PFSK-1 (cell line): ENCODE measurements at regions not wholly inside any gene's neighbourhood (a gene's known extent, or its start where the extent isn't known, plus 50 kb on each side); places are given as distances from the start of the nearest gene placed in this dataset.

Experiments
- FOXP2 ChIP-seq: optimal IDR thresholded peaks from 2 replicates; pipeline ENCODE3; 2011; ENCODE audit warnings: borderline replicate concordance, control low read depth, inconsistent platforms; ENCODE audit not compliant: insufficient read depth; ENCODE audit errors: extremely low read length, extremely low read depth
- POLR2AphosphoS5 ChIP-seq: IDR thresholded peaks from 2 replicates; pipeline ENCODE4 v1.6.1; 2012; ENCODE audit warnings: low read depth, mild to moderate bottlenecking, control low read depth, low read length, moderate library complexity
- REST ChIP-seq, 2 experiments: IDR thresholded peaks; 2 replicates each; pipeline versions ENCODE4 v1.6.1 to v1.8.0; 2011 to 2012; ENCODE audit warnings: low read depth in 2 of 2, low read length in 2 of 2, control low read depth in 1 of 2, inconsistent platforms in 1 of 2, mild to moderate bottlenecking in 1 of 2, moderate library complexity in 1 of 2; ENCODE audit not compliant: insufficient read depth in 1 of 2
- SIN3A ChIP-seq: IDR thresholded peaks from 2 replicates; pipeline ENCODE4 v1.6.1; 2012; ENCODE audit warnings: mild to moderate bottlenecking, low read length, moderate library complexity, borderline replicate concordance; ENCODE audit not compliant: insufficient read depth
- TAF1 ChIP-seq: IDR thresholded peaks from 2 replicates; pipeline ENCODE4 v1.6.1; 2012; ENCODE audit warnings: low read length, control low read depth, borderline replicate concordance; ENCODE audit not compliant: insufficient read depth

GRCh38 chr10:64601298-64601697 is 1080.1 kb downstream of the REEP3 start:
- TF ChIP-seq REST (IDR thresholded peaks at IDR 0.05; ENCODE audit: insufficient read depth in 1 of 2, low read depth in 2 of 2, low read length in 2 of 2) (no peak), TAF1 (no peak), SIN3A (no peak), POLR2AphosphoS5 (no peak), FOXP2 (no peak)
